ENCODE measurements at regions not wholly inside any gene's neighbourhood (a gene's known extent, or its start where the extent isn't known, plus 50 kb on each side); places are given as distances from the start of the nearest gene placed in this dataset.

DNA sequence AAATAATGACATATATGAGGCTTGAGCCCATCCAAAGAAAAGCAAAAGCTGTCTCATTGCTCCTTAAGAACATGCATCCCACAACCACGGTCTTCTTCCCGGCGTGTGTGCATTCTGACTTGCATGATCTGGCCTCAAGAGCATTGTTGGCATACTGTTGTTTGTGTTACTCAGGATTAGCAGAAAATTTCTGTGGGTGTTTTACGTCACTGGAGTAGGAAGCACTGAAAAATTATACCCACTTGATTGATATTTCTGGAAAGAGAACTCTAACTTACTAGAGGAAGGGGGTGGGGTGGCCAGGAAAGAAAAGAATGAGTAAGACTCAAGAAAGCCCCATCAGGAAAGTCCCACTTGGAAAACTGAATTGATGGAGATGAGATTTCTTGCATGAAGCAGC lies 326.2 kb upstream of the PRDM1 start:
- TF ChIP-seq, protein P1, sequence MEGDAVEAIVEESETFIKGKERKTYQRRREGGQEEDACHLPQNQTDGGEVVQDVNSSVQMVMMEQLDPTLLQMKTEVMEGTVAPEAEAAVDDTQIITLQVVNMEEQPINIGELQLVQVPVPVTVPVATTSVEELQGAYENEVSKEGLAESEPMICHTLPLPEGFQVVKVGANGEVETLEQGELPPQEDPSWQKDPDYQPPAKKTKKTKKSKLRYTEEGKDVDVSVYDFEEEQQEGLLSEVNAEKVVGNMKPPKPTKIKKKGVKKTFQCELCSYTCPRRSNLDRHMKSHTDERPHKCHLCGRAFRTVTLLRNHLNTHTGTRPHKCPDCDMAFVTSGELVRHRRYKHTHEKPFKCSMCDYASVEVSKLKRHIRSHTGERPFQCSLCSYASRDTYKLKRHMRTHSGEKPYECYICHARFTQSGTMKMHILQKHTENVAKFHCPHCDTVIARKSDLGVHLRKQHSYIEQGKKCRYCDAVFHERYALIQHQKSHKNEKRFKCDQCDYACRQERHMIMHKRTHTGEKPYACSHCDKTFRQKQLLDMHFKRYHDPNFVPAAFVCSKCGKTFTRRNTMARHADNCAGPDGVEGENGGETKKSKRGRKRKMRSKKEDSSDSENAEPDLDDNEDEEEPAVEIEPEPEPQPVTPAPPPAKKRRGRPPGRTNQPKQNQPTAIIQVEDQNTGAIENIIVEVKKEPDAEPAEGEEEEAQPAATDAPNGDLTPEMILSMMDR (IDR thresholded peaks at IDR 0.05): no peak
- no peak for TF ChIP-seq EZH2 (IDR thresholded peaks at IDR 0.05; ENCODE audit: borderline replicate concordance, insufficient read depth, low read depth, low read length, poor library complexity, severe bottlenecking)
